ENCODE measurements at regions not wholly inside any gene's neighbourhood (a gene's known extent, or its start where the extent isn't known, plus 50 kb on each side); places are given as distances from the start of the nearest gene placed in this dataset.

DNA sequence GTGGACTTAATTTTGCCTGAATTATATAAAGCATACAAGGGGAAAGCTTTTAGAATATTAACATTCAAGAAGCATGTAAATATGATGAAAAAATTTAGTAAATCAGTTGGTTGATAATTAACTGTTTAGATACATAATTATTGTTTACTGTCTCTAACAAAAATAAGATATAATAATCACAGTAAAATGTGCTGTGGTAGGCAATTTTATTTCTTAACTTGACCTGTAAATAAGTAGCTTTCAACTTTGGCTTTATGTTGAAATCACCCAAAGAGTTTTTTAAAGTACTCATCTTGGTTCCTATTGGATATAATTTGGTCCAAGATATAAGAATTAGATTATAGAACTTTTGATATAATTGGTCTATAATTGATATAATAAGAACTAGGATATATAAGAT, 1374.5 kb downstream of the NSUN3 start:
- H3K27ac Mint-ChIP-seq: no peak overlapping the region
- DNase-seq (no peak), ATAC-seq (ENCODE audit: poor library complexity) (no peak)
- intact Hi-C loops (cut with DNase I, micrococcal nuclease): no loop called here
- TF ChIP-seq, protein P1, sequence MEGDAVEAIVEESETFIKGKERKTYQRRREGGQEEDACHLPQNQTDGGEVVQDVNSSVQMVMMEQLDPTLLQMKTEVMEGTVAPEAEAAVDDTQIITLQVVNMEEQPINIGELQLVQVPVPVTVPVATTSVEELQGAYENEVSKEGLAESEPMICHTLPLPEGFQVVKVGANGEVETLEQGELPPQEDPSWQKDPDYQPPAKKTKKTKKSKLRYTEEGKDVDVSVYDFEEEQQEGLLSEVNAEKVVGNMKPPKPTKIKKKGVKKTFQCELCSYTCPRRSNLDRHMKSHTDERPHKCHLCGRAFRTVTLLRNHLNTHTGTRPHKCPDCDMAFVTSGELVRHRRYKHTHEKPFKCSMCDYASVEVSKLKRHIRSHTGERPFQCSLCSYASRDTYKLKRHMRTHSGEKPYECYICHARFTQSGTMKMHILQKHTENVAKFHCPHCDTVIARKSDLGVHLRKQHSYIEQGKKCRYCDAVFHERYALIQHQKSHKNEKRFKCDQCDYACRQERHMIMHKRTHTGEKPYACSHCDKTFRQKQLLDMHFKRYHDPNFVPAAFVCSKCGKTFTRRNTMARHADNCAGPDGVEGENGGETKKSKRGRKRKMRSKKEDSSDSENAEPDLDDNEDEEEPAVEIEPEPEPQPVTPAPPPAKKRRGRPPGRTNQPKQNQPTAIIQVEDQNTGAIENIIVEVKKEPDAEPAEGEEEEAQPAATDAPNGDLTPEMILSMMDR (IDR thresholded peaks at IDR 0.05): no peak
- CTCF ChIA-PET: no interaction called here
- Histone ChIP-seq H3K9me3 (ENCODE audit: control insufficient read depth in 1 of 2, insufficient read depth in 1 of 2, low read length in 2 of 2) (peaks cover 0 to 3% of the 10 kb centered on the region in 2 experiments), H3K27me3 (ENCODE audit: control insufficient read depth in 1 of 2, insufficient read depth in 2 of 2, low read length in 2 of 2) (no peaks in the 10 kb centered on the region), H3K4me3 (ENCODE audit: low read length) (no peak overlapping the region), H3K4me1 (ENCODE audit: insufficient read depth, low read length) (no peaks in the 10 kb centered on the region), H3K36me3 (ENCODE audit: insufficient read depth, low read length) (no peaks in the 10 kb centered on the region), H3K27ac (ENCODE audit: low read depth in 1 of 2, low read length in 2 of 2) (no peak overlapping the region)
- H3K9me3 Mint-ChIP-seq: peaks cover 4% of the 10 kb centered on the region
- H3K4me3 Mint-ChIP-seq: no peak overlapping the region
- POLR2A ChIA-PET: no interaction called here
- H3K36me3 Mint-ChIP-seq (ENCODE audit: low read depth): no peaks in the 10 kb centered on the region
- no peaks in the 10 kb centered on the region for H3K27me3 Mint-ChIP-seq
- H3K4me1 Mint-ChIP-seq (ENCODE audit: low read depth): no peaks in the 10 kb centered on the region

DNA sequence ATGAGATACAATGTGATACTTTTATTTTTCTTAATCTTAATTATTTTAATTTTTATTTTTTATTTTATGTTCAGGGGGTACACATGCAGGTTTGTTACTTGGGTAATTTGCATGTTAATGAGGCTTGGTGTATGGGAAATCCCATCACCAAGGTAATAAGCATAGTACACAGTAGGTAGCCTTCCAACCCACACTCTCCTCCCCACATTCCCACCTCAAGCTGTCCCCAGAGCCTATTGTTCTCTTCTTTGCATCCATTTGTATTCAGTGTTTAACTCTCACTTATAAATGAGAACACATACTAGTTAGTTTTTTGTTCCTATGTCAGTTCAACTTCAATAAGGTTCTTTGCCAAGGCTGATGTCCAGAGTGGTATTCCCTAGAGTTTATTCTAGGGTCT, 1375.4 kb downstream of the NSUN3 start:
- Mint-ChIP-seq H3K27ac (no peak overlapping the region), H3K27me3 (no peaks in the 10 kb centered on the region), H3K4me1 (ENCODE audit: low read depth) (no peaks in the 10 kb centered on the region), H3K36me3 (ENCODE audit: low read depth) (no peaks in the 10 kb centered on the region), H3K4me3 (no peak overlapping the region), H3K9me3 (peaks cover 4% of the 10 kb centered on the region)
- Histone ChIP-seq H3K4me1 (ENCODE audit: insufficient read depth, low read length) (no peaks in the 10 kb centered on the region), H3K9me3 (ENCODE audit: control insufficient read depth in 1 of 2, insufficient read depth in 1 of 2, low read length in 2 of 2) (no peaks in the 10 kb centered on the region), H3K27ac (ENCODE audit: low read depth in 1 of 2, low read length in 2 of 2) (no peak overlapping the region), H3K36me3 (ENCODE audit: insufficient read depth, low read length) (no peaks in the 10 kb centered on the region), H3K4me3 (ENCODE audit: low read length) (no peak overlapping the region), H3K27me3 (ENCODE audit: control insufficient read depth in 1 of 2, insufficient read depth in 2 of 2, low read length in 2 of 2) (no peaks in the 10 kb centered on the region)
- ChIA-PET POLR2A (no interaction called here), CTCF (no interaction called here)
- DNase-seq (no peak), ATAC-seq (ENCODE audit: poor library complexity) (no peak)
- TF ChIP-seq, protein P1 (IDR thresholded peaks at IDR 0.05): no peak
- intact Hi-C loops (cut with DNase I, micrococcal nuclease): no loop called here

DNA sequence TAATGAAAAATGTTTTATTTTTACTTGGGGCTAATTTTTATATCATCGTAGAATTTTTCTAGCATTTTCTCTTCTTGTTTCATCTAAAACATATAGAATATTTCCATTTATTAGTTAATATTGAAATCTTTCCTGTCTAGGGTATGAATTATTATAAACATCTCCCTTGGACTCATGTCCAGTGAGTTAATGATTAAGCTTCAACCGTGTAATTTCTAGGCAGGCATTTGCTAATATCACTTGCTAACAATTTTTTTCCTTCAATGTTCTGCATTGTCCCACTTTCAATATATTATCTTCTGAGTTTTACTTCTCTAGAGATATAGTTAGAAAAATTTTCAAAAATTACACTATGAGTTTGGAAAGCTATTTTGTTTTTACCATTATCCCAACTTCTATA, 1371.6 kb upstream of the EPHA6 start:
- H3K4me3 ChIP-seq (ENCODE audit: low read length): no peak overlapping the region
- Mint-ChIP-seq H3K4me1 (ENCODE audit: low read depth) (no peaks in the 10 kb centered on the region), H3K36me3 (ENCODE audit: low read depth) (no peaks in the 10 kb centered on the region), H3K9me3 (peaks cover 2% of the 10 kb centered on the region), H3K27me3 (no peaks in the 10 kb centered on the region), H3K27ac (no peak overlapping the region), H3K4me3 (no peak overlapping the region)
- H3K27ac ChIP-seq (ENCODE audit: low read depth in 1 of 2, low read length in 2 of 2): no peak overlapping the region
- intact Hi-C loops (cut with DNase I, micrococcal nuclease): no loop called here
- TF ChIP-seq, protein P1 (IDR thresholded peaks at IDR 0.05): no peak
- ATAC-seq (ENCODE audit: poor library complexity) (no peak), DNase-seq (no peak)
- ChIA-PET POLR2A (no interaction called here), CTCF (no interaction called here)
- no peaks in the 10 kb centered on the region for H3K27me3 ChIP-seq (ENCODE audit: control insufficient read depth in 1 of 2, insufficient read depth in 2 of 2, low read length in 2 of 2)
- no peaks in the 10 kb centered on the region for H3K4me1 ChIP-seq (ENCODE audit: insufficient read depth, low read length)
- H3K36me3 ChIP-seq (ENCODE audit: insufficient read depth, low read length): no peaks in the 10 kb centered on the region
- no peaks in the 10 kb centered on the region for H3K9me3 ChIP-seq (ENCODE audit: control insufficient read depth in 1 of 2, insufficient read depth in 1 of 2, low read length in 2 of 2)
